SK-N-MC (cell line): ENCODE measurements at regions not wholly inside any gene's neighbourhood (a gene's known extent, or its start where the extent isn't known, plus 50 kb on each side); places are given as distances from the start of the nearest gene placed in this dataset.
"Not testable (repeated sequence)": the region's sequence is repeated elsewhere in the genome, so short reads cannot be mapped to it uniquely, and the experiment has no call there.

Source experiments
- DNase-seq: peaks from one replicate; pipeline ENCODE4 v3.0.0-alpha.2; 2011; ENCODE audit warnings: low read depth, low spot score
- H3K27ac ChIP-seq: fragments of 200-600 bp; sonication (generic); 2 replicates; pipeline ENCODE4 v1.5.1; 2016; ENCODE audit warnings: mixed run types
- H3K36me3 ChIP-seq: fragments of 200-600 bp; sonication (generic); 2 replicates; pipeline ENCODE4 v1.6.1; 2017; ENCODE audit warnings: antibody characterized with exemption, low read length, mixed read lengths; ENCODE audit not compliant: insufficient read depth
- H3K4me3 ChIP-seq: fragments of 200-600 bp; sonication (generic); 2 replicates; pipeline ENCODE4 v1.5.1; 2016
- H3K9ac ChIP-seq: fragments of 200-600 bp; sonication (generic); 2 replicates; pipeline ENCODE4 v1.8.0; 2017; ENCODE audit warnings: mixed run types, mixed read lengths; ENCODE audit not compliant: insufficient read length
- H3K9me3 ChIP-seq: fragments of 200-600 bp; sonication (generic); 2 replicates; pipeline ENCODE4 v1.6.1; 2017; ENCODE audit warnings: low read depth, mild to moderate bottlenecking, antibody characterized with exemption, low read length, moderate library complexity, mixed read lengths
- EZH2 ChIP-seq: fragments of 200-600 bp; sonication (generic); IDR thresholded peaks from one replicate; pipeline ENCODE4 v1.6.1; 2017; ENCODE audit warnings: antibody characterized with exemption
- FOXP2 ChIP-seq: optimal IDR thresholded peaks from 2 replicates; pipeline ENCODE3; 2011; ENCODE audit warnings: mild to moderate bottlenecking, moderate library complexity; ENCODE audit not compliant: insufficient read depth; ENCODE audit errors: extremely low read length, control extremely low read depth
- POLR2AphosphoS5 ChIP-seq: IDR thresholded peaks from 2 replicates; pipeline ENCODE4 v1.6.1; 2012; ENCODE audit warnings: mild to moderate bottlenecking, low read depth, low read length, borderline replicate concordance

GRCh38 chr5:89346573-89346972, 463.6 kb upstream of the MEF2C start:
- H3K9ac ChIP-seq: no peak overlapping the region
- no peaks in the 10 kb centered on the region for H3K36me3 ChIP-seq
- TF ChIP-seq POLR2AphosphoS5 (no peak), EZH2 (no peak), FOXP2 (no peak)
- H3K4me3 ChIP-seq: no peak overlapping the region
- DNase-seq: no peak
- no peak overlapping the region for H3K27ac ChIP-seq
- H3K9me3 ChIP-seq: no peaks in the 10 kb centered on the region

DNA sequence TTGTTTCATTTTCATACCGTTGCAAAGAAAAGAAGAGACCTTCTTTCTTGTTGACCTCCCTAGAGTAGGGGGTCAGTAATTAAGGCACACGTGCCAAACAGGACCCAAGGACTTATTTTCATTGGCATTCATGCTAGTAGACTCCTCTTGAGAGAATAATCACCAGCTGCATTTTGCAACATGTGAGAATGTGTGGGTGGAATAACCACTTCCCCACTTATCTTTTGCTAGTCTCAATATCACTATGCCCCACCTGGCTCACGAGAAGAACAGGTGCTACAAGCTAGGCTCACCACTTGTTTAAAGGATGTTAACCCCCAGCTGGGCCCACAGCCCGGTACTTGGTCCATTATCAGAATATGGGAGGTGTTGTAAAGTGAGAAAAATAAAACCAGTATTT, 460.7 kb upstream of the MEF2C start:
- Histone ChIP-seq H3K27ac (no peak overlapping the region), H3K4me3 (no peak overlapping the region), H3K9ac (no peak overlapping the region), H3K36me3 (no peaks in the 10 kb centered on the region), H3K9me3 (no peaks in the 10 kb centered on the region)
- TF ChIP-seq EZH2: no peak
- no peak for TF ChIP-seq POLR2AphosphoS5
- no peak for TF ChIP-seq FOXP2
- no peak for DNase-seq

DNA sequence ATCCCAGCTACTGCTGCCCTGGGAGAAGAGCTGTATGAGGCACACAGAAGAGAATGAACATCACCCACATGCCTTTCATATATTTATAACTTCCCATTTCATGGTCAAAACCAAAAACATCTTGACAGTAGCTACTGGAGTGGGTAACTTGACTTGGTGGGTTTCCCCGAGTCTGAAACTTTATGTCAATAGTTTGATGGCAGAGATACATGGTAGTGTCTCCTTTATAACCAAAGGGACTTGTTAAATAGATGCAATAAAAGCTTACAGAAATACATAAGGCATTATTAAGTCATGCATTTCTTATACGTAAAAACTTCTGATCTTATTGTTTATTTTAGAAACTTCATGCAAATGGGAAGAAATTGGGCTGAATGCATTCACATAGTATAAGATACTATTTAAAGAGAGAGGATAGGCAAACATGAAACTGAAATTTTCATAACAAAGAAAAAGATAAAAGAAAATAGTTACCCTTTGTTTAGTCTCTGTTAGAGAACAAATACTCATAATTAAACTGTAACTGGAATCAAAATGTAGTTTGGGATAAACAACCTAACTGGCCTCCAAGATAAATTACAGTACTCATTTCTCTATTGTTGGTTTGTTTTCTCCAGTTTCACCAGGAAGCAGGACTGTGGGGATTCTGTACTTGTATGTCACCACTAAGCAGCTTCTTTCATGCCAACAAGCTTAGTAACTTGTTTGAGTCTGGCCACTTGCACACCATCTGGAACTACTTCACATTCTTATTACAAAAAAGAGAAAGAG, 459.3 kb upstream of the MEF2C start:
- no peak for DNase-seq
- TF ChIP-seq POLR2AphosphoS5: no peak
- no peak for TF ChIP-seq EZH2
- Histone ChIP-seq H3K36me3 (no peaks in the 10 kb centered on the region), H3K9ac (no peak overlapping the region), H3K27ac (no peak overlapping the region), H3K9me3 (no peaks in the 10 kb centered on the region), H3K4me3 (no peak overlapping the region)

GRCh38 chr5:89338935-89339334, 456.0 kb upstream of the MEF2C start:
- peak overlapping the region; percentile 53 for H3K4me3 ChIP-seq
- H3K36me3 ChIP-seq: no peaks in the 10 kb centered on the region
- peak; percentile 93 for TF ChIP-seq FOXP2
- TF ChIP-seq EZH2: no peak
- TF ChIP-seq POLR2AphosphoS5: peak; percentile 68; the same call in 1 of the 2 replicates
- peak overlapping the region; percentile 64; the same call in 1 of the 2 replicates for H3K27ac ChIP-seq
- H3K9me3 ChIP-seq: no peaks in the 10 kb centered on the region
- peak; percentile 98 for DNase-seq
- H3K9ac ChIP-seq: no peak overlapping the region

GRCh38 chr5:89336111-89336510, 453.1 kb upstream of the MEF2C start:
- H3K36me3 ChIP-seq: no peaks in the 10 kb centered on the region
- TF ChIP-seq EZH2: no peak
- TF ChIP-seq POLR2AphosphoS5: no peak

GRCh38 chr5:89330140-89330539, 447.2 kb upstream of the MEF2C start:
- TF ChIP-seq POLR2AphosphoS5 (no peak), FOXP2 (no peak), EZH2 (no peak)
- H3K36me3 ChIP-seq: no peaks in the 10 kb centered on the region

More at GRCh38 chr5:89336111-89336510, 453.1 kb upstream of the MEF2C start:
- no peak for DNase-seq
- Histone ChIP-seq H3K9me3 (no peaks in the 10 kb centered on the region), H3K27ac (no peak overlapping the region), H3K9ac (no peak overlapping the region), H3K4me3 (no peak overlapping the region)

GRCh38 chr5:89327608-89328007, 444.6 kb upstream of the MEF2C start:
- TF ChIP-seq EZH2 (no peak), FOXP2 (no peak), POLR2AphosphoS5 (no peak)
- H3K36me3 ChIP-seq: no peaks in the 10 kb centered on the region
- no peak overlapping the region for H3K27ac ChIP-seq
- DNase-seq: no peak
- H3K4me3 ChIP-seq: no peak overlapping the region
- no peak overlapping the region for H3K9ac ChIP-seq
- no peaks in the 10 kb centered on the region for H3K9me3 ChIP-seq

More at GRCh38 chr5:89330140-89330539, 447.2 kb upstream of the MEF2C start:
- Histone ChIP-seq H3K9ac (no peak overlapping the region), H3K4me3 (no peak overlapping the region), H3K27ac (no peak overlapping the region), H3K9me3 (no peaks in the 10 kb centered on the region)
- DNase-seq: no peak

- Histone ChIP-seq H3K27ac (no peak overlapping the region), H3K9me3 (no peaks in the 10 kb centered on the region), H3K4me3 (no peak overlapping the region), H3K9ac (no peak overlapping the region), H3K36me3 (no peaks in the 10 kb centered on the region)
- no peak for DNase-seq
- TF ChIP-seq EZH2 (no peak), FOXP2 (no peak), POLR2AphosphoS5 (no peak)
These were observed 442.0 kb upstream of the MEF2C start for GRCh38 chr5:89324990-89325389.

DNA sequence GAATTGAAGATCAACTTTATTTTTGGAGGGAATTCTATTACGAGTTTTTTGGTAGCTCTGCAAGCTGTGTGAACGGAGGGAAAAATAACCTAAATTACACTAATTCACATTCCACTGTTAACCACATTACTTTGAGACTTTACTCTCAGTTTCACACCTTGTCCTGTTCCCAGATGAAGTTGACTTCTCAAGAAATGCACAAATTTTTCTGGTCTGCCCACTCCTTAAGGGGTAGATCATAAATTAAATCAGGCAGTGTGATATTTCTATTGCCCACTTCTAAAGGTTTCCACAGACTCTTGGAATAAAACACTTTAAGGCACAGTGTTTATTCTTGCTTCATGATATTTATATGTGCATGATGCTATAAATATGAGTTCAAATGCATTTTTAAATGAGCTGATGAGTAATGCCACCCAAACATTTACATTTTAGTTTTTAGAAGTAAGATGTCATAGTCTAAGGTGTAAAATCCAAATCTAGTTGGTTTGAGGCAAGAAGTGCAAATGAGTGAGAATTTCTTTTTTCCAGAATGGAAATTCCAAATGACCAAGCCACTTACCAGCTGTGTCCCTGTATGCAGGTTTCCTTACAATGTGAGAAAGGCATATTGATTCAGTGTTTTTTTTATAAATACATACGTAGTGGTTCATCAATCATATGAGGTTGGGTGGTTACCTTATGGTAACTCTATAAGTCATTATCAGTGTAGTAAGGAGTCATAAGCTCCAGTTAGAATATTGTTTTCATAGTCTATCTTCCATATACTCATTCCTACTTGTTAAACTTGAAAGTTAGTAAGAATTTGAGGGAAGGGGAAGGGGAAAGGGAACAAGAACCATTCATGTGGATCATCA, 437.7 kb upstream of the MEF2C start:
- Histone ChIP-seq H3K36me3 (no peaks in the 10 kb centered on the region), H3K27ac (no peak overlapping the region), H3K4me3 (no peak overlapping the region), H3K9me3 (no peaks in the 10 kb centered on the region), H3K9ac (no peak overlapping the region)
- no peak for DNase-seq
- no peak for TF ChIP-seq FOXP2
- no peak for TF ChIP-seq EZH2

GRCh38 chr5:89317838-89318237, 434.9 kb upstream of the MEF2C start:
- not testable (repeated sequence) for H3K27ac ChIP-seq, H3K4me3 ChIP-seq, DNase-seq, H3K9ac ChIP-seq, H3K36me3 ChIP-seq, H3K9me3 ChIP-seq
